Right lobe of liver (tissue), 6 donors: ENCODE measurements at regions not wholly inside any gene's neighbourhood (a gene's known extent, or its start where the extent isn't known, plus 50 kb on each side); places are given as distances from the start of the nearest gene placed in this dataset.
A peak's percentile ranks its signal among the peaks of the same experiment; 100 is the strongest.
"Not testable (repeated sequence)": the region's sequence is repeated elsewhere in the genome, so short reads cannot be mapped to it uniquely, and the experiment has no call there.

ENCODE experiments used
- ATAC-seq, 4 donors: fragments of 200-7000 bp; cut with Tn5 transposase; one replicate each; pipeline ENCODE4 v1.9.1; 2020; ENCODE audit warnings: mild to moderate bottlenecking in 4 of 4, moderate library complexity in 4 of 4
- DNase-seq, 3 donors: peaks; one replicate each; pipeline ENCODE4 v3.0.0-alpha.2; 2020
- H3K27ac ChIP-seq, 3 donors: fragments of 200-600 bp; one replicate each; pipeline ENCODE4 v1.8.0; 2022
- H3K27me3 ChIP-seq, 2 donors: fragments of 200-600 bp; one replicate each; pipeline ENCODE4 v1.8.0; 2022
- H3K36me3 ChIP-seq, 4 donors: fragments of 200-600 bp; sonication (generic) in 1 of 4; one replicate each; pipeline versions ENCODE4 v1.5.1 to v1.8.0; 2017 to 2022; ENCODE audit warnings: control low read depth in 1 of 4
- H3K4me1 ChIP-seq, 4 donors: fragments of 200-600 bp; sonication (generic) in 1 of 4; one replicate each; pipeline versions ENCODE4 v1.5.1 to v1.8.0; 2017 to 2022; ENCODE audit warnings: control low read depth in 1 of 4
- H3K4me3 ChIP-seq, 3 donors: fragments of 200-600 bp; one replicate each; pipeline ENCODE4 v1.8.0; 2022
- H3K9me3 ChIP-seq, 4 donors: fragments of 200-600 bp; sonication (generic) in 1 of 4; one replicate each; pipeline versions ENCODE4 v1.5.1 to v1.8.0; 2017 to 2022; ENCODE audit warnings: control low read depth in 1 of 4
- POLR2A ChIP-seq: fragments of 450-650 bp; IDR thresholded peaks from one replicate; pipeline ENCODE4 v1.6.1; 2017; ENCODE audit warnings: antibody characterized with exemption, mild to moderate bottlenecking
- WGBS: methylation state at CpG from one replicate; pipeline ENCODE4 v1.1.6; 2018; ENCODE audit warnings: low coverage, low lambda C conversion rate; ENCODE audit not compliant: insufficient coverage; ENCODE audit errors: missing lambda C conversion rate; 5-methylcytosine and 5-hydroxymethylcytosine counted together
- intact Hi-C, 2 donors: fragments of 100-400 bp; cut with DNase I; formaldehyde crosslinking; loops; one replicate each; pipeline versions ENCODE4 v1.11.2 to v1.14.1; 2022
- TF ChIP-seq, protein P1 (sequence below), 4 donors: fragments of 200-600 bp in 3 of 4; fragments of 450-650 bp in 1 of 4; IDR thresholded peaks; one replicate each; pipeline versions ENCODE4 v1.5.1 to v1.8.0; 2016 to 2022; ENCODE audit warnings: antibody characterized with exemption in 4 of 4, mild to moderate bottlenecking in 2 of 4
- donor health status: DM: no; HTN: yes; CAD: no.
- donor health status: DM: no; HTN: no; CAD: no.
- donor health status: DM: no; HTN: no; CAD: no.
- donor health status: DM: no; HTN: yes; CAD: no.
- donor health status: DM: no; HTN: yes; CAD: no.

DNA sequence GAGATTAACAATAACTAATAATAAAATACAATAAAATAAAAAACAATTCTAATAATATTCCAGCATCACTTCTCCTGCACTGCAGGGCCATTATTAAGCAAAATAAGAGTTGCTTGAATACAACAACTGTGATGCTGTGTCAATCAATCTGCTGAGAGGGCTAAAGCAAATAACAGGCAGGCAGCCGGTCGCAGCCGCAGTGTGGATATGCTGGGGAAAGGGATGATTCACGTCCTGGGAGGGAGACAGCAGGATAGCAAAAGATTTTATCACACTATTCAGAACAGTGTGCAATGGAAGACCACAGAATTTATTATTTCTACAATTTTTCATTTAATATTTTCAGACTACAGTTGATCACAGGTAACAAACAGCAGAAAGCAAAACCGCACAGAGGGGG is 76.5 kb upstream of the SMARCAD1 start:
- Histone ChIP-seq H3K4me3 (no peak overlapping the region), H3K9me3 (no peaks in the 10 kb centered on the region), H3K4me1 (no peaks in the 10 kb centered on the region), H3K27ac (no peak overlapping the region), H3K36me3 (no peaks in the 10 kb centered on the region), H3K27me3 (no peaks in the 10 kb centered on the region)
- no peak for DNase-seq
- no peak for TF ChIP-seq POLR2A
- TF ChIP-seq, protein P1, sequence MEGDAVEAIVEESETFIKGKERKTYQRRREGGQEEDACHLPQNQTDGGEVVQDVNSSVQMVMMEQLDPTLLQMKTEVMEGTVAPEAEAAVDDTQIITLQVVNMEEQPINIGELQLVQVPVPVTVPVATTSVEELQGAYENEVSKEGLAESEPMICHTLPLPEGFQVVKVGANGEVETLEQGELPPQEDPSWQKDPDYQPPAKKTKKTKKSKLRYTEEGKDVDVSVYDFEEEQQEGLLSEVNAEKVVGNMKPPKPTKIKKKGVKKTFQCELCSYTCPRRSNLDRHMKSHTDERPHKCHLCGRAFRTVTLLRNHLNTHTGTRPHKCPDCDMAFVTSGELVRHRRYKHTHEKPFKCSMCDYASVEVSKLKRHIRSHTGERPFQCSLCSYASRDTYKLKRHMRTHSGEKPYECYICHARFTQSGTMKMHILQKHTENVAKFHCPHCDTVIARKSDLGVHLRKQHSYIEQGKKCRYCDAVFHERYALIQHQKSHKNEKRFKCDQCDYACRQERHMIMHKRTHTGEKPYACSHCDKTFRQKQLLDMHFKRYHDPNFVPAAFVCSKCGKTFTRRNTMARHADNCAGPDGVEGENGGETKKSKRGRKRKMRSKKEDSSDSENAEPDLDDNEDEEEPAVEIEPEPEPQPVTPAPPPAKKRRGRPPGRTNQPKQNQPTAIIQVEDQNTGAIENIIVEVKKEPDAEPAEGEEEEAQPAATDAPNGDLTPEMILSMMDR (IDR thresholded peaks at IDR 0.05) = no peak
- no peak for ATAC-seq
- intact Hi-C loops = no loop called here
- WGBS = 43% methylated on average over 5 of the region's 5 CpGs

DNA sequence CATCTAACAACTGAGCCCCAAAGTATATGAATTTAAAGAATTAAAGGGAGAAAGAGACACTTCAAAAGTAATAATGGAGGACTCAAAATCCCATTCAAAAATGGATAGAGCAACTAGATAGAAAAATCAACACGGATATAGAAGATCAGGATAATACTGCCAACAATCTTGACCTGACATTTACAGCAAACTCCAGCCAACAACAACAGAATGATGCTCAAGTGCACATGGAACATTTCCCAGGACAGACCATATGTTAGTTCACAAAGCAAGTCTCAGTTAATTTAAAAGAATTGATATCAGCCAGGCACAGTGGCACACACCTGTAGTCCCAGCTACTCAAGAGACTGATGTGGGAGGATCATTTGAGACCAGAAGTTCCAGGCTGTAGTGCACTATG is 72.0 kb upstream of the SMARCAD1 start:
- Histone ChIP-seq H3K9me3 (no peaks in the 10 kb centered on the region), H3K4me3 (no peak overlapping the region), H3K4me1 (no peaks in the 10 kb centered on the region), H3K36me3 (no peaks in the 10 kb centered on the region), H3K27ac (no peak overlapping the region), H3K27me3 (no peaks in the 10 kb centered on the region)
- no peak for DNase-seq
- intact Hi-C loops = no loop called here
- TF ChIP-seq, protein P1 (IDR thresholded peaks at IDR 0.05) = no peak
- TF ChIP-seq POLR2A = no peak
- WGBS = 45% methylated on average over 1 of the region's 1 CpG
- no peak for ATAC-seq

DNA sequence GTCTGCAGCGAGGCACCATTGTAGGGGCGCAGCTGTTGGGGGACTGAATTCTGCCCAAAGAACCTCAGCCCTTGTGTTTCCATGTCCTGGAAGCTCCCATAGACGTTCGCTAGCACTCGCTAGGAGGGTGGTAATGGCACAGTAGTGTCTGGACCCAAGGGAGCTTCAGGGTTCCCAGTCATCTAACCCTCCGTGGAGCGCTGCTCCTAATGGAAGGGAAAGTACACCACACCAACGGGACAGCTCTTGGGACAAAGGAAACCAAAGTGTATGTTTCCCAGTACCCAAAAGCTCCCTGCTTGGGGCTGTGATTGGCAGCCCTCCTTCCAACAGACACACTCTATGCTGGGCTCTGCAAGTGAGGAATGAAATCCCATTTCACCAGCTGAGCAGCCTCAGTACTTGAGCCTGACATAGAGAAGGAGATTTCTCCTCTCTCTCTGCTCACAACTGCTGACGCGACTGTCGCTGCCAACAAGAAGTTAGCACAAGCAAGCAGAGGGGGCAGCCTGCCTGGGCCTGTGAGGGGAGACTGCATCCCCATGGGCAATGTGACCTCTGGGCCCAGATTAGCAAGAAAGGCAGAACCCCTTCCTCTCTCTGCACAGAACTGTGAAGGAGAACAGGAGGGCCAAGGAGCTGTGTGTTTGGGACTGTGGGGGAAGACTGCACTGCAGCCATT is 67.6 kb upstream of the SMARCAD1 start:
- no peak overlapping the region for H3K4me3 ChIP-seq
- no peak for ATAC-seq
- no peak overlapping the region for H3K27ac ChIP-seq
- H3K36me3 ChIP-seq = no peaks in the 10 kb centered on the region
- no peaks in the 10 kb centered on the region for H3K4me1 ChIP-seq
- WGBS = 50% methylated on average over 2 of the region's 11 CpGs
- TF ChIP-seq, protein P1 (IDR thresholded peaks at IDR 0.05) = no peak
- TF ChIP-seq POLR2A = no peak
- H3K27me3 ChIP-seq = no peaks in the 10 kb centered on the region
- no peak for DNase-seq
- intact Hi-C loops = no loop called here
- H3K9me3 ChIP-seq = no peaks in the 10 kb centered on the region

DNA sequence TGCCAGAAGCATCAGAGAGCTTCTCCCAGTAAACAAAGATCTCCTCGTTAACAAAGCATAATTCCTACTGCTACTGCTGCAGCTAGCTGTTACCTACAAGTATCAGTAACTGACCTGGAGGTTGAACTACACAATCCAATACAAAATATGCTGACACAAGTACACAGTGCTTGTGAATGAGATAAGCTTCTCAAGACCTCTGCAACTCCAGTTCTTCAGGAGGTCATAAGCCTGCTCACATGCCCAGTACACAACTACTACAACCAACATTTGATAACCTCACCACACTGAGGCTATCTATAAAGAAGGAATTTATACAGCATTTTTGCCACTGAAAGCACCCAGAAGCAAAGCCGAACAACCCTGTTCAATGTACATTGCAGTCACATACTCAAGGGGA is 66.7 kb upstream of the SMARCAD1 start:
- H3K4me1 ChIP-seq = no peaks in the 10 kb centered on the region
- H3K27me3 ChIP-seq = no peaks in the 10 kb centered on the region
- no peaks in the 10 kb centered on the region for H3K36me3 ChIP-seq
- no peaks in the 10 kb centered on the region for H3K9me3 ChIP-seq
- H3K27ac ChIP-seq = no peak overlapping the region
- DNase-seq = no peak
- intact Hi-C loops = no loop called here
- no peak for ATAC-seq
- 42% methylated on average over 2 of the region's 2 CpGs for WGBS
- H3K4me3 ChIP-seq = no peak overlapping the region
- TF ChIP-seq, protein P1 (IDR thresholded peaks at IDR 0.05) = no peak
- no peak for TF ChIP-seq POLR2A

DNA sequence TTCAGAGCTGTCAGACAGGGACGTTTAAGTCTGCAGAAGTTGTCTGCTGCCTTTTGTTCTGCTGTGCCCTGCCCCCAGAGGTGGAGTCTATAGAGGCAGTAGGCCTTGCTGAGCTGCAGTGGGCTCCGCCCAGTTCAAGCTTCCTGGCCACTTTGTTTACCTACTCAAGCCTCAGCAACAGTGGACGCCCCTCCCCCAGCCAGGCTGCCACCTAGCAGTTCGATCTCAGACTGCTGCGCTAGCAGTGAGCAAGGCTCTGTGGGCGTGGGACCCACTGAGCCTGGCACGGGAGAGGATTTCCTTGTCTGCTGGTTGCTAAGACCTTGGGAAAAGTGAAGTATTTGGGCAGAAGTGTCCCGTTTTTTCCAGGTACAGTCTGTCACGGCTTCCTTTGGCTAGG is 59.6 kb upstream of the SMARCAD1 start:
- H3K27me3 ChIP-seq, H3K4me1 ChIP-seq, H3K9me3 ChIP-seq, intact Hi-C loops, H3K36me3 ChIP-seq, ATAC-seq, H3K27ac ChIP-seq, H3K4me3 ChIP-seq: not testable (repeated sequence)
- 33% methylated on average over 5 of the region's 9 CpGs for WGBS
- DNase-seq = peak in 2 of 3 donors; percentile 76 to 79
- TF ChIP-seq, protein P1 (IDR thresholded peaks at IDR 0.05) = peak in 1 of 4 donors; percentile 5
